NCI-H510A (cell line): ENCODE measurements at regions not wholly inside any gene's neighbourhood (a gene's known extent, or its start where the extent isn't known, plus 50 kb on each side); places are given as distances from the start of the nearest gene placed in this dataset.

Experiments
- DNase-seq: peaks from one replicate; lab custom pipeline; 2025; lab: John Stamatoyannopoulos, UW

GRCh38 chr22:48098243-48098920 lies 1335.9 kb downstream of the TBC1D22A start:
- DNase-seq: no peak

- DNase-seq: no peak
Observed at GRCh38 chr22:48097723-48098122, 1335.3 kb downstream of the TBC1D22A start.

GRCh38 chr22:48096851-48097665 lies 1334.6 kb downstream of the TBC1D22A start:
- no peak for DNase-seq

GRCh38 chr22:48096411-48096810 lies 1334.0 kb downstream of the TBC1D22A start:
- DNase-seq: no peak

GRCh38 chr22:48093981-48094380 lies 1331.5 kb downstream of the TBC1D22A start:
- no peak for DNase-seq

GRCh38 chr22:48092866-48093265 lies 1330.4 kb downstream of the TBC1D22A start:
- no peak for DNase-seq

GRCh38 chr22:48091656-48092223 lies 1329.3 kb downstream of the TBC1D22A start:
- DNase-seq: no peak

- no peak for DNase-seq
Observed at GRCh38 chr22:48091060-48091650, 1328.7 kb downstream of the TBC1D22A start.

- DNase-seq: no peak
Observed at GRCh38 chr22:48090332-48090672, 1327.9 kb downstream of the TBC1D22A start.

- no peak for DNase-seq
Observed at GRCh38 chr22:48089601-48090331, 1327.3 kb downstream of the TBC1D22A start.

GRCh38 chr22:48088926-48089536 lies 1326.6 kb downstream of the TBC1D22A start:
- DNase-seq: no peak

GRCh38 chr22:48088251-48088650 lies 1325.8 kb downstream of the TBC1D22A start:
- DNase-seq: no peak

GRCh38 chr22:48085901-48086645 lies 1323.6 kb downstream of the TBC1D22A start:
- no peak for DNase-seq

- no peak for DNase-seq
Observed at GRCh38 chr22:48084729-48085050, 1322.2 kb downstream of the TBC1D22A start.

- DNase-seq: no peak
Observed at GRCh38 chr22:48084041-48084728, 1321.7 kb downstream of the TBC1D22A start.

GRCh38 chr22:48083502-48083901 lies 1321.1 kb downstream of the TBC1D22A start:
- DNase-seq: no peak

GRCh38 chr22:48082284-48082683 lies 1319.8 kb downstream of the TBC1D22A start:
- DNase-seq: no peak

- no peak for DNase-seq
Observed at GRCh38 chr22:48081281-48081680, 1318.8 kb downstream of the TBC1D22A start.

GRCh38 chr22:48080316-48081165 lies 1318.1 kb downstream of the TBC1D22A start:
- no peak for DNase-seq
